Astrocyte of the cerebellum (primary cell): ENCODE measurements at regions not wholly inside any gene's neighbourhood (a gene's known extent, or its start where the extent isn't known, plus 50 kb on each side); places are given as distances from the start of the nearest gene placed in this dataset.

Source experiments
- DNase-seq: peaks from one replicate; pipeline ENCODE4 v3.0.0-alpha.2; 2011; ENCODE audit warnings: low read depth
- H3K4me3 ChIP-seq: 2 replicates; pipeline ENCODE4 v1.5.1; 2011; ENCODE audit warnings: mild to moderate bottlenecking, low read depth, low read length, moderate library complexity
- CTCF ChIP-seq: IDR thresholded peaks from 2 replicates; pipeline ENCODE4 v1.5.1; 2012; ENCODE audit warnings: low read length, low read depth, moderate library complexity, mild to moderate bottlenecking; ENCODE audit errors: missing control alignments
- in situ Hi-C: cut with HindIII; loops from 2 replicates; pipeline ENCODE4 v1.10.0; 2017; ENCODE audit warnings: low sequenced_read_pairs

GRCh38 chr5:63894690-63895089 is 67.6 kb downstream of the HTR1A start:
- DNase-seq: no peak
- no peak for TF ChIP-seq CTCF
- in situ Hi-C loops: no loop called here
- H3K4me3 ChIP-seq: no peak overlapping the region

GRCh38 chr5:63878788-63879187 is 83.5 kb downstream of the HTR1A start:
- in situ Hi-C loops: no loop called here
- H3K4me3 ChIP-seq: no peak overlapping the region
- no peak for TF ChIP-seq CTCF
- DNase-seq: no peak

- no peak overlapping the region for H3K4me3 ChIP-seq
- no peak for DNase-seq
- in situ Hi-C loops: no loop called here
- no peak for TF ChIP-seq CTCF
Measured at GRCh38 chr5:63877961-63878360, 84.3 kb downstream of the HTR1A start.

GRCh38 chr5:63860379-63860778 is 101.9 kb downstream of the HTR1A start:
- in situ Hi-C loops: no loop called here
- no peak for DNase-seq
- TF ChIP-seq CTCF: no peak
- no peak overlapping the region for H3K4me3 ChIP-seq

GRCh38 chr5:63854076-63854475 is 108.2 kb downstream of the HTR1A start:
- H3K4me3 ChIP-seq: no peak overlapping the region
- TF ChIP-seq CTCF: no peak
- no peak for DNase-seq
- in situ Hi-C loops: no loop called here

GRCh38 chr5:63843190-63843589 is 119.1 kb downstream of the HTR1A start:
- no peak for DNase-seq
- TF ChIP-seq CTCF: no peak
- no peak overlapping the region for H3K4me3 ChIP-seq
- in situ Hi-C loops: no loop called here

- H3K4me3 ChIP-seq: no peak overlapping the region
- DNase-seq: no peak
- no peak for TF ChIP-seq CTCF
- in situ Hi-C loops: no loop called here
Measured at GRCh38 chr5:63837437-63837836, 124.8 kb downstream of the HTR1A start.
